COR-L47 (cell line): ENCODE measurements at regions not wholly inside any gene's neighbourhood (a gene's known extent, or its start where the extent isn't known, plus 50 kb on each side); places are given as distances from the start of the nearest gene placed in this dataset.
"Not testable (repeated sequence)": the region's sequence is repeated elsewhere in the genome, so short reads cannot be mapped to it uniquely, and the experiment has no call there.

Experiments used
- DNase-seq: peaks from one replicate; lab custom pipeline; 2025; lab: John Stamatoyannopoulos, UW

GRCh38 chr10:6924166-6924565 is 344.1 kb upstream of the PRKCQ start:
- DNase-seq = no peak

- DNase-seq = not testable (repeated sequence)
Measured at GRCh38 chr10:6921026-6921425, 340.9 kb upstream of the PRKCQ start.

- peak; percentile 45 for DNase-seq
Measured at GRCh38 chr10:6920072-6921019, 340.3 kb upstream of the PRKCQ start.

- no peak for DNase-seq
Measured at GRCh38 chr10:6919077-6919476, 339.0 kb upstream of the PRKCQ start.

- DNase-seq = no peak
Measured at GRCh38 chr10:6918305-6918704, 338.2 kb upstream of the PRKCQ start.

- no peak for DNase-seq
Measured at GRCh38 chr10:6917125-6917524, 337.0 kb upstream of the PRKCQ start.

GRCh38 chr10:6916601-6917000 is 336.5 kb upstream of the PRKCQ start:
- DNase-seq = no peak

GRCh38 chr10:6915307-6915706 is 335.2 kb upstream of the PRKCQ start:
- DNase-seq = no peak

GRCh38 chr10:6912929-6913328 is 332.9 kb upstream of the PRKCQ start:
- no peak for DNase-seq

- DNase-seq = no peak
Measured at GRCh38 chr10:6912424-6912823, 332.3 kb upstream of the PRKCQ start.

- DNase-seq = no peak
Measured at GRCh38 chr10:6912021-6912420, 331.9 kb upstream of the PRKCQ start.

- no peak for DNase-seq
Measured at GRCh38 chr10:6909905-6910560, 330.0 kb upstream of the PRKCQ start.

- no peak for DNase-seq
Measured at GRCh38 chr10:6907877-6908530, 327.9 kb upstream of the PRKCQ start.

- no peak for DNase-seq
Measured at GRCh38 chr10:6894405-6894804, 314.3 kb upstream of the PRKCQ start.

- no peak for DNase-seq
Measured at GRCh38 chr10:6892864-6893263, 312.8 kb upstream of the PRKCQ start.

- DNase-seq = no peak
Measured at GRCh38 chr10:6891924-6892323, 311.8 kb upstream of the PRKCQ start.

- no peak for DNase-seq
Measured at GRCh38 chr10:6889718-6890117, 309.6 kb upstream of the PRKCQ start.

- DNase-seq = no peak
Measured at GRCh38 chr10:6888434-6888833, 308.4 kb upstream of the PRKCQ start.

GRCh38 chr10:6885284-6885683 is 305.2 kb upstream of the PRKCQ start:
- DNase-seq = no peak

- no peak for DNase-seq
Measured at GRCh38 chr10:6881987-6882386, 301.9 kb upstream of the PRKCQ start.

GRCh38 chr10:6877722-6878392 is 297.8 kb upstream of the PRKCQ start:
- no peak for DNase-seq

- no peak for DNase-seq
Measured at GRCh38 chr10:6877336-6877721, 297.3 kb upstream of the PRKCQ start.
